Epithelial cell of proximal tubule (primary cell): ENCODE measurements at regions not wholly inside any gene's neighbourhood (a gene's known extent, or its start where the extent isn't known, plus 50 kb on each side); places are given as distances from the start of the nearest gene placed in this dataset.

Source experiments
- DNase-seq: peaks from one replicate; pipeline ENCODE4 v3.0.0-alpha.2; 2011; ENCODE audit warnings: low read depth
- H3K4me3 ChIP-seq: 2 replicates; pipeline ENCODE4 v1.5.1; 2011; ENCODE audit warnings: low read depth, mild to moderate bottlenecking, low read length
- CTCF ChIP-seq: conservative IDR thresholded peaks from 2 replicates; pipeline ENCODE4 v1.5.1; 2012; ENCODE audit warnings: low read depth, mild to moderate bottlenecking, low read length

- no peak overlapping the region for H3K4me3 ChIP-seq
- no peak for TF ChIP-seq CTCF
- no peak for DNase-seq
Measured at GRCh38 chr1:190658907-190659306, 181.2 kb upstream of the BRINP3 start.

- no peak for TF ChIP-seq CTCF
- H3K4me3 ChIP-seq = no peak overlapping the region
Measured at GRCh38 chr1:190663962-190664361, 186.3 kb upstream of the BRINP3 start.

GRCh38 chr1:190665045-190665444 is 187.4 kb upstream of the BRINP3 start:
- no peak overlapping the region for H3K4me3 ChIP-seq
- no peak for DNase-seq
- TF ChIP-seq CTCF = no peak

More at GRCh38 chr1:190663962-190664361, 186.3 kb upstream of the BRINP3 start:
- DNase-seq = no peak

GRCh38 chr1:190667914-190668313 is 190.2 kb upstream of the BRINP3 start:
- no peak for TF ChIP-seq CTCF
- H3K4me3 ChIP-seq = no peak overlapping the region
- DNase-seq = no peak

- TF ChIP-seq CTCF = no peak
- no peak for DNase-seq
Measured at GRCh38 chr1:190679044-190679443, 201.4 kb upstream of the BRINP3 start.

GRCh38 chr1:190679454-190679853 is 201.8 kb upstream of the BRINP3 start:
- no peak for TF ChIP-seq CTCF
- no peak overlapping the region for H3K4me3 ChIP-seq
- no peak for DNase-seq

More at GRCh38 chr1:190679044-190679443, 201.4 kb upstream of the BRINP3 start:
- no peak overlapping the region for H3K4me3 ChIP-seq

GRCh38 chr1:190679983-190680382 is 202.3 kb upstream of the BRINP3 start:
- no peak overlapping the region for H3K4me3 ChIP-seq
- no peak for DNase-seq
- no peak for TF ChIP-seq CTCF
